Fibroblast of skin of right quadriceps (primary cell): ENCODE measurements at regions not wholly inside any gene's neighbourhood (a gene's known extent, or its start where the extent isn't known, plus 50 kb on each side); places are given as distances from the start of the nearest gene placed in this dataset.

Experiments
- DNase-seq: peaks from one replicate; pipeline ENCODE4 v3.0.0-alpha.2; 2013

- no peak for DNase-seq
Observed at GRCh38 chr5:88394536-88395175, 126.0 kb upstream of the TMEM161B start.

DNA sequence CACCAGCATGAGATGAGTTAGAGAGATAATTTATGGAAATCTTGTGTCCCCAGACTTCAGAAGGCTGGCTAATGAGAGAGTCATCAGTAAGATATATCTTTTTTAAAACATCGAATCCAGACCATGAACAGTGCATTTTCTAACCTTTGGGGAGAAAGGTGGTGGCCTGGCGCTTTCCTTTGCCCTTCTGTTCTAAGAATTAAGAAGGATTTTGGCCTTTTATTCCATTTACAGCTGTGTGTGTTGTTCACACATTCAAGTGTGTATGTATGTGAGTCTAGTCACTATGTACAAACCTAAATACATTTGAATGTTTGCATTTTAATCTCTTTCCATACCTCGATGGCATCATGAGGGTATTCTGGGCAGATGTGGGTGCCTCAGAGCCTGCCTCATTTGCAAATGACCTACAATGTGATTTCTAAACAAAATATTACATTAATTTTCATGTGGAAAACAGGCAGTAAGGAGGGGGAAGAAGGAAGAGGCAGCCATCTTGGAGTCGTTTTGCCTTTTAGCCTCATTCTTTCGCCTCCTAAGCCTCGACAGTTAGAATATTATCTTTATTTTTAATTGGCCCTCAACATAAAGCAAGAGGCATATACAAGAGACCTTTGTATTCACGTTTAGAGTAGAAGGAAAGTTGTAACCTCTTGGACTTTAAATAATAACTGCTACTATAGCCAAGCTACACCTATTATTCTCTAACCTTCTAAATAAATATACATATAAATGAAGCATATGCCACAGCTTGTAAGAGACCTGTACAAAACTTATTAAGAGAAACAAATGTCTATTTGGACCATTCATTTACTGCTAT, 125.3 kb upstream of the TMEM161B start:
- DNase-seq, result no peak

- DNase-seq, result no peak
Observed at GRCh38 chr5:88393042-88393441, 124.4 kb upstream of the TMEM161B start.

DNA sequence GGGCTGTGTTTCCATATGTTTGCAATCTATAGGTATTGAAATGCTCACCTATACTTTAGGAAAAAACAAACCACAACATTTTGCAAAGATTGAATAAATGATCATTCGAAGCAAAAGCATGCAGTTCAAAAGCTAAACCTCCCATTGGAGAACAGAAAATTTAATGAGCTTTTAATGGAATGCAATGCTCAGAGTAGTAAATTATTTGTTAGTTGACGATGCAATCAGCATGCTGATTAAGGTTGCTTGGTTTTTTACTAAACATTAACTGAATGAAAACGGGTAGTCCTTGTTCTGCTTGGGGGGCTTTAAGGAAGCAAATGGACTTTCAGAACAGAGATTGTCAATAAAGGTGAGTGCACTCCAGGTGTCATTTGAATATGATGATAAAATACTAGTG, 123.3 kb upstream of the TMEM161B start:
- no peak for DNase-seq

DNA sequence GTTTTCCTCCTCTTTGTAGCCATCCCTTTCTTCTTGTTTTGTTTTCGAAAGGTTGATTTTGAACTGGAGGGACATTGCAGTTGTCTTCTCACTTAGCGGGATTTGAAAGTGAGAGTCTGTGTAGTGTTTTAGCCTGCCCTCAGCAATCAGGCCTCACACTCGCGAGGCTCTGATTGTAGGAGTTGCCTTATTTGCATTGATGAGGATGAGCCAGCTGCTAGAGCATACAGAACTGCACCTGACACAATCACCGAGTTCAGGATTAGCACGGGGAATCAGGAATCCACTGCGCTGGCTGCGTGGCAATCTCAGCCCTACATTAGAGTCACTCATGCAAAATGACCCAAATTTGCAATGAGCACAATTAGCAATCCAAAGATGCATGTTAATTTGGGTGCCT, 122.5 kb upstream of the TMEM161B start:
- DNase-seq, result no peak

GRCh38 chr5:88390481-88390880, 121.8 kb upstream of the TMEM161B start:
- DNase-seq, result no peak

GRCh38 chr5:88390096-88390441, 121.4 kb upstream of the TMEM161B start:
- DNase-seq, result no peak

- DNase-seq, result no peak
Observed at GRCh38 chr5:88389338-88390095, 120.9 kb upstream of the TMEM161B start.

DNA sequence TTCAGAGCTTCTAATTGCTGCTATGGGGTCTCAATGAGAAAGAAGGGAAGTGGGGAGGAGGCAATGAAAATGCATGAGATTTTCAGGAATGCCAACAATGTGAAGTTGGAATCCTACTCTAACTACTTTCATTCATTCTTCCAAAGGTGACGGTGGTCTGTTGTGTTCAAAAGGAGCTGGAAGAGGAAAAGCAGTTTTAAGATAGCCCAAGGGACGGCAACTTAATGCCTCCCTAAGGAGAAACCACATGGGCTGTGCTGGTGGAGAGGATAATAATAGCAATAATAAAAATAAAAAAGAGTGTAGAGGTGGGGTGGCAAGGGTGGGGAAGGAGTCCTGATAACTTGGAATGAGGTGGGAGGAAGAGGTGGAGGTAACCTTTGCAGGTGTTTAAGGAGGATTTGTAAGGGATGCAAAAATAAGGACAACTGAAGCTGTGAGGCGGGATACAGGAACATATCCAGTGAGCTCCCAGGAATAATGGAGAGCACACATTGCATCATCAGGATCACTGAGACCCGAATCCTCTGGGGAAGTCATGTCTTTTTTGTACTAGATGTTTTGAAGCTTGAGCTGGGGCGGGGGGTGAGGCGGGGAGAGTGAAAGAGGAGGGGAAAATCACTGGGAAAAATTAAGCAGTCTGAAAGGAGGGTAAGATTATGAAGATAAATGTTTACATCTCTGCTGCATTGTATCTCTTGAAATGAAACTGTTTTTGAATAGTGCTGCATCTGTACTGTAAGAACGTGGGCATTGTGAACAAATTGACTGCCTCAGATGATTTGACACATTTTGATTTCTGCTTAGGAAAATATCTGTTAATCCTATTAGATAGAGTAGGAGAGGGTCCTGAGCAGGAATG, 120.1 kb upstream of the TMEM161B start:
- no peak for DNase-seq

- DNase-seq, result no peak
Observed at GRCh38 chr5:88384886-88385285, 116.2 kb upstream of the TMEM161B start.

DNA sequence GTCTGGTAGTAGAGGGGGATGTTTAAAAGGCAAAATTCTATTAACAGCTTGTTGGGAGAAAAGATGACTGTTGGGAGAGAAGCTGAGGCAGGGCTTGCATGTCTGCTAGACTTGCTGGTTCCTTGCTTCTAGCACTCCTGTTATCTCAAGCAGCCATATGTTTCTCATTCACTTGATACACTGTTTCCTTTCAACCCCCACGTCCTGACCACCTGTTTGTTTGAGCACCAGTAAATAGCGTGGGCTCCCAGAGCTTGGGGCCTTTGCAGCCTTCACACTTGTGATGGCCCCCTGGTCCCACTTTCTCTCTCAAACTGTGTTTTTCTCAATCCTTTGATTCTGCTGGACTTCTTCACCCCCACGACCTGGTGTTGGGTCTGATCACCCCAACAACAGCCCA, 111.7 kb upstream of the TMEM161B start:
- DNase-seq, result no peak

DNA sequence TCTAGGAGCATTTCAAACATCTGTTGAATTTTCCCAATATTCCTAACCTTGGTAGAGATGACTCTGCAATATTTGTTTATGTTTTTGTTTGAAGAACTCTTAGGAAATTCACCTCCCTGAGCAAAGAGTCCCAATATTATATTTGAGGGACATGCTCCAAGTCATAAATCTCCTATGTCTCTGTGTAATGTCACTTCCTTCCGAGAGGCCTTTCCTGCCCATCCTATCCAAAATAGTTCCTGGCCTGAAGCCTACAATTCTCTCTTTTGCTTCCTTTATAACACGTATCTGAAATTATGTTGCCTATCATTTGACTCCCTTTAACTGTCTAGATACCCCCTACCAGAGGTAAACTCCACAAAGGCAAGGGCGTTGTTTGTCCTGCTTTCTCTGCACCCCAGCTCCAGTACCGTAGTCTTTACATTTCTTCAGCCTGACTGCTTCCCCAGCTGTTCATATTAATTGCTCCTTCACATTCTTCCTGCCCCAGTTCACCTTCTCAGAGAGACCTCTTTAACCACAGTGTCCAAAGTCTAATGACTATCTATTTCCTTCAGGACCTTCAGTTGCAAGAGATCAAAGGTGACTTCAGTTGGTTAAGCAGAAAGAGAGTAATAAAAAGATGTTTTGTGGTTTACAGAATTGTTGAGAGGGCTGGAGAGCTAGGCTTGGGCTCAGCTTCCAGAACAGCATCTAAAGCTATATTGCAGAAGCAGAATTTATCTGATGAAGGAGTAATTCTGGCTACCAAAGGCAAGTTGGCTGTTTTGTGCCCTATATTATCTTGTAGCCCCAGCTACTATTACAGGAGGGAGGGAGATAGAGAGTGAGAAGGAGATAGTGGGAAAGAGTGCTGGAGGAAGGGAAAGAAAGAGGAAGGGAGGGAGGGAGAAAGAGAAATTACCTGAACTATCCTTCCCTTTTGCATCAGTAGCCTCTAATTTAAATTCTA, 109.3 kb upstream of the TMEM161B start:
- no peak for DNase-seq

GRCh38 chr5:88377240-88377639, 108.6 kb upstream of the TMEM161B start:
- DNase-seq, result no peak

GRCh38 chr5:88376728-88377127, 108.1 kb upstream of the TMEM161B start:
- DNase-seq, result no peak

DNA sequence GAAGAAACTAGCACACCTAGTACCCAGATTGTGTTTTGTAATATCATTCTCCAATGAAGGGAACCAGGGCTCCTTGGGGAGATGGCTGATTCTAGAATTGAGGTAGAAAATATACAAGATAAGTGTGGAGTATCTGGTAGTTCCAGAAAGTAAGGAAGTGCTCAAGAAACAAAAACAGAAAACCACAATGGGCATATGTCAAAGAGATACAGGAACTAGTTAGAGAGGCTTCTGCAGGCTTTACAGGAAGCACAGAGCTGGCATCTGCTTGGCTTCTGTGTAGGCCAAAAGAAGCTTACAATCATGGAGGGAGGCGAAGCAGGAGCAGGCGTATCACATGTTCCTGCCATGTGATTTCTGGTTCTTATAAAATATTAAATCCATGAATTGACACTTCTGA, 105.7 kb upstream of the TMEM161B start:
- DNase-seq, result no peak

DNA sequence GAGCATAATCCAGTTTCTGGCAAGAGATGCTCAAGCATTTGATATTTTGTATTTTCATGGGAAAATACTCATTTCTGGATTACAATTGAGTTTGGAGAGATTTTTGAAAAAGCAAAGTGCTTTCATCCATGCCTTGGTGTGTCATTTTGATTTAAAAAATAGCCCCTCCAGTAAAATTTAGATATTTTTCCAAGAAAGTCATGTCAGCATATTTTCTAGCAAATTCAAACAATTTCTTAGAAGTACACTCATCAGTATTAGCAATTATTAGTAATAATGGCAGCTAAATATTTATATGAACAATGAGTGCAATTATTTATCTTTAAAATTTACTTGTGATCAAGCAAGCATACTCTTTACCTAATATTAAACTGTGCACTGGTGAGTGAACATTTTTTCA, 102.2 kb upstream of the TMEM161B start:
- DNase-seq, result no peak

DNA sequence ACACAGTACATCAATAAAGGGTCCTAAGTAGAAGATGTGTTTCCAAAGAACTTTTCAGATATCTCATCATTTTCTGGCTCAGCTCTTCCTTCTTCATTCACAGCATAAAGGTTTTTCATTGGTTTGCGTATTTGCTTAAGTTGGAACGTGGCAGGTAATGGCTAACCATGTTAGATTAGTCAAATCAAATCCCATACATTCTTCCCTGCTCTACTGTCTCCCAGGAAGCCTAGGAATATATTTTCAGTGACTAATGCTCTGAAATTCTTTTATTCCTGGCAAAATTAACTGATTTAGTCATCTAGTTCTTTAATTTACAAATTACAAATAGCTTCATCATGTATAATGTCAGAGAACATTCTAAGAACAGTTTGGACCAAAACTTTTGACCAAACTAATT, 99.6 kb upstream of the TMEM161B start:
- no peak for DNase-seq

GRCh38 chr5:88364991-88365390, 96.3 kb upstream of the TMEM161B start:
- no peak for DNase-seq

GRCh38 chr5:88355490-88356050, 86.9 kb upstream of the TMEM161B start:
- DNase-seq, result no peak

- DNase-seq, result no peak
Observed at GRCh38 chr5:88325868-88326267, 57.2 kb upstream of the TMEM161B start.

DNA sequence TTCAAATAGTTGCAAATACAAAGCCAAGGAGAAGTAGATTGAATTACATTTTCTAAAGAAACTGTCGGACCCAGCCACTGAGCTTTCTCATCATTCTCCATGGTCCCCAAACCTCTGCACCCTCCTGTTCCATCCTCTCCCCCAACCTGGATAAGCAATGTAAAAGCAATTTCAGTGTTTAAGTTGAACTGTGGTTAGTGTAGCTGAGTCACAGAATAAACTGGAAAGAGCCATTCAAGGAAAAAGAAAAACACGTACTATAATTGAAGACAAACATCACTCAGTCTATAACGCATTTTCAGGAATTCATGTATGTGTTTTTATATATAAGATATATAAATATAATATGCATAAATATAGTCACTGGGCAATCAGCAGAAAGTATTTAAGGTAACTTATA, 54.1 kb upstream of the TMEM161B start:
- DNase-seq, result no peak
